ENCODE measurements at regions not wholly inside any gene's neighbourhood (a gene's known extent, or its start where the extent isn't known, plus 50 kb on each side); places are given as distances from the start of the nearest gene placed in this dataset.

- TF ChIP-seq POLR2A (IDR thresholded peaks at IDR 0.05; ENCODE audit: low read depth, low read length): no peak
- TF ChIP-seq TAF1 (IDR thresholded peaks at IDR 0.05; ENCODE audit: borderline replicate concordance, low read depth, low read length): no peak
- TF ChIP-seq POLR2AphosphoS5 (IDR thresholded peaks at IDR 0.05; ENCODE audit: low read depth, low read length): no peak
Measured at GRCh38 chr11:26193694-26194365, 138.1 kb upstream of the ANO3 start.
